Testis (tissue), 2 donors: ENCODE measurements at regions not wholly inside any gene's neighbourhood (a gene's known extent, or its start where the extent isn't known, plus 50 kb on each side); places are given as distances from the start of the nearest gene placed in this dataset.

Experiments used
- DNase-seq: peaks from one replicate; pipeline ENCODE4 v3.0.0-alpha.2; 2019
- H3K27ac ChIP-seq, 2 donors: fragments of 200-600 bp; sonication (generic); one replicate each; pipeline ENCODE4 v1.5.1; 2019
- H3K27me3 ChIP-seq: fragments of 200-600 bp; sonication (generic); one replicate; pipeline ENCODE4 v1.5.1; 2019
- H3K36me3 ChIP-seq: fragments of 200-600 bp; sonication (generic); one replicate; pipeline ENCODE4 v1.5.1; 2017; ENCODE audit warnings: low read depth; ENCODE audit errors: missing control alignments
- H3K4me1 ChIP-seq: fragments of 200-600 bp; sonication (generic); one replicate; pipeline ENCODE4 v1.5.1; 2019
- H3K4me3 ChIP-seq, 2 donors: fragments of 200-600 bp; sonication (generic); one replicate each; pipeline ENCODE4 v1.5.1; 2017 to 2019
- H3K9me3 ChIP-seq: fragments of 200-600 bp; sonication (generic); one replicate; pipeline ENCODE4 v1.5.1; 2017
- POLR2A ChIP-seq: fragments of 450-650 bp; IDR thresholded peaks from one replicate; pipeline ENCODE4 v1.6.1; 2017; ENCODE audit warnings: antibody characterized with exemption, mild to moderate bottlenecking, moderate library complexity
- WGBS, 2 donors: methylation state at CpG; one replicate each; pipeline ENCODE4 v1.1.5; 2018; 5-methylcytosine and 5-hydroxymethylcytosine counted together
- intact Hi-C: fragments of 100-400 bp; cut with DNase I; formaldehyde crosslinking; loops from one replicate; pipeline ENCODE4 v1.15.1; 2023; ENCODE audit warnings: low total_unique reads
- TF ChIP-seq, protein P1 (sequence below), 3 experiments: fragments of 450-650 bp in 2 of 3; fragments of 200-600 bp in 1 of 3; sonication (generic) in 1 of 3; IDR thresholded peaks; one replicate each; pipeline ENCODE4 v1.5.1; 2016 to 2019; ENCODE audit warnings: antibody characterized with exemption in 3 of 3, mild to moderate bottlenecking in 2 of 3, moderate library complexity in 1 of 3

DNA sequence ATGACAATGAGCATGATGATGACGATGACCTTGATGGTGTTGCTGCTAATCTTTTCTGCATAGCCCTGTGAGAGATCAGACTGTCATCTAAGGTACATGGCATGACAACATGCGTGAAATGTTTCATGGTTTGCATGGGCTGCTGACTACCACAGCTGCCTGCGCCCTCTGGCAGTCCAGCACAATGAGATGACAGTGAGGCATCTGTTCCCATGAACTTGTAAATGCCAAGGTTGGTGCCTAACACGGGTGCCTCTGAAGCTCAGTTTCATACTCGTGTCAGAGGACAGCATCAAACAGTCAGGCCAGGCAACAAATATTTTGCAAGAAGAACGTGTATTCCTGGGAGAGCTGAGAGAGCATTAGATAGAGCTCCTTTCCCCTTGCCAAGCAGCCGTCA lies 122.0 kb upstream of the PRKCQ start:
- H3K9me3 ChIP-seq, result no peaks in the 10 kb centered on the region
- TF ChIP-seq, protein P1, sequence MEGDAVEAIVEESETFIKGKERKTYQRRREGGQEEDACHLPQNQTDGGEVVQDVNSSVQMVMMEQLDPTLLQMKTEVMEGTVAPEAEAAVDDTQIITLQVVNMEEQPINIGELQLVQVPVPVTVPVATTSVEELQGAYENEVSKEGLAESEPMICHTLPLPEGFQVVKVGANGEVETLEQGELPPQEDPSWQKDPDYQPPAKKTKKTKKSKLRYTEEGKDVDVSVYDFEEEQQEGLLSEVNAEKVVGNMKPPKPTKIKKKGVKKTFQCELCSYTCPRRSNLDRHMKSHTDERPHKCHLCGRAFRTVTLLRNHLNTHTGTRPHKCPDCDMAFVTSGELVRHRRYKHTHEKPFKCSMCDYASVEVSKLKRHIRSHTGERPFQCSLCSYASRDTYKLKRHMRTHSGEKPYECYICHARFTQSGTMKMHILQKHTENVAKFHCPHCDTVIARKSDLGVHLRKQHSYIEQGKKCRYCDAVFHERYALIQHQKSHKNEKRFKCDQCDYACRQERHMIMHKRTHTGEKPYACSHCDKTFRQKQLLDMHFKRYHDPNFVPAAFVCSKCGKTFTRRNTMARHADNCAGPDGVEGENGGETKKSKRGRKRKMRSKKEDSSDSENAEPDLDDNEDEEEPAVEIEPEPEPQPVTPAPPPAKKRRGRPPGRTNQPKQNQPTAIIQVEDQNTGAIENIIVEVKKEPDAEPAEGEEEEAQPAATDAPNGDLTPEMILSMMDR (IDR thresholded peaks at IDR 0.05), result no peak
- no peak for TF ChIP-seq POLR2A
- intact Hi-C loops, result no loop called here
- no peak overlapping the region for H3K27ac ChIP-seq
- DNase-seq, result no peak
- no peak overlapping the region for H3K4me3 ChIP-seq
- no peaks in the 10 kb centered on the region for H3K36me3 ChIP-seq
- no peaks in the 10 kb centered on the region for H3K27me3 ChIP-seq
- WGBS, 2 donors, result 73 to 87% methylated on average over 7 of the region's 7 CpGs
- H3K4me1 ChIP-seq, result no peaks in the 10 kb centered on the region

DNA sequence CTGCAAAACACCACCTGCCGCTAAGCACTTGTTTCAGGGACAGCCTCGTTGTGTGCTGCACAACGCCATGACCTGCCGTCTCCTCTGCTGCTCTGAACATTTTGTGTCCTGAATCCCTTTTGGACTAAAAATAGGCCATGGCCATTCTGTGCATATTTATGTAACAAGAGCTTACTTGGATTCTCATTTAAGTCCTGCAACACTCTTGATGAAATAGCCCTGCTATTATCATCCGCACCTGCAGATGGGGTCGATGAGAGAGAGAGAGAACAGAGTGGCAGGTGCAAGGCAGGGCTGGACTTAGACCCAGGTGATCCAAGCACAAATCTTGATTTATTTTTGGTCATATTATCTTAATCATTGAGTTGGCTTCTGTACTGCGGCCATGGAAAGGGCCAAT lies 121.2 kb upstream of the PRKCQ start:
- TF ChIP-seq, protein P1 (IDR thresholded peaks at IDR 0.05), result no peak
- no peak for TF ChIP-seq POLR2A
- DNase-seq, result no peak
- Histone ChIP-seq H3K9me3 (no peaks in the 10 kb centered on the region), H3K36me3 (no peaks in the 10 kb centered on the region), H3K27me3 (no peaks in the 10 kb centered on the region), H3K4me3 (no peak overlapping the region), H3K27ac (no peak overlapping the region), H3K4me1 (no peaks in the 10 kb centered on the region)
- intact Hi-C loops, result no loop called here
- 71% methylated on average over 7 of the region's 7 CpGs for WGBS, 2 donors

DNA sequence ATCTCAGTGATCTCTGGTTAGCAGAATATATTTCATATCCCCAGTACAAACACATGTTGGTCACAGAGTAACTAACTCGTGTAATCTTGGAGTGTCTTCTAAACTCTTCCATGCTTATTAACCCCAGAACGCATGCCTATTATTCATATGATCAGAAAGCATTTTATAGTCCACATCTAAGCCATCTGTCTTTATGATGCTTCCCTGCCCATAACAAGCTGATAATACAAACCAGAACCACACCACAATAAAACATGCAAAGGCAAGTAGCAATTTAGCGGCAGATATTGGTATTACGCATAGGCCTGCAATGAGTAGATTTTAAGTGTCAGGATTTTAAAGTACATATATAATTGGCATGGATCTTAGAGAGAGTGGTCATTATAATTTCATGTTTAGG lies 120.0 kb upstream of the PRKCQ start:
- TF ChIP-seq POLR2A, result no peak
- TF ChIP-seq, protein P1 (IDR thresholded peaks at IDR 0.05), result no peak
- Histone ChIP-seq H3K9me3 (no peaks in the 10 kb centered on the region), H3K27ac (no peak overlapping the region), H3K36me3 (no peaks in the 10 kb centered on the region), H3K4me1 (no peaks in the 10 kb centered on the region), H3K27me3 (no peaks in the 10 kb centered on the region), H3K4me3 (no peak overlapping the region)
- WGBS, 2 donors, result 82 to 85% methylated on average over 4 of the region's 4 CpGs
- no peak for DNase-seq
- intact Hi-C loops, result no loop called here

DNA sequence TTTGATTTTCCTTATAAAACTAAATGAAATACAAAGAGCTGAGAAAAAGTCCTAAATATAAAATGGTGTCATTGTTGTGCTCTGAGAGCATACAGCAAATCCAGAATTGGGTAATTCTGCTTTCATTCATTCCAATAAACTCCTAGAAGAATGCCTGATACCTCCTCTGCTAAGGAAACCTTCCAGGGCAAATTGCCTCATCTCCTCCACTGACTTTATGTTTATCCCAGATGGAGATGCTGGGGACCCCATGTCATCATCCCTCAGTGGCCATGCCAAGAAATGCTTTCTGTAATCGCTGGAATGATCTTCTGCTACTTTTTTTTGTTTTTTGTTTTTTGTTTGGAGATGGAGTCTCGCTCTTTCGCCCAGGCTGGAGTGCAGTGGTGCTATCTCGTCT lies 119.3 kb upstream of the PRKCQ start:
- Histone ChIP-seq H3K27me3 (no peaks in the 10 kb centered on the region), H3K4me1 (no peaks in the 10 kb centered on the region), H3K4me3 (no peak overlapping the region), H3K36me3 (no peaks in the 10 kb centered on the region), H3K9me3 (no peaks in the 10 kb centered on the region), H3K27ac (no peak overlapping the region)
- no peak for DNase-seq
- intact Hi-C loops, result no loop called here
- WGBS, 2 donors, result 78% methylated on average over 4 of the region's 4 CpGs
- TF ChIP-seq, protein P1 (IDR thresholded peaks at IDR 0.05), result no peak
- no peak for TF ChIP-seq POLR2A

DNA sequence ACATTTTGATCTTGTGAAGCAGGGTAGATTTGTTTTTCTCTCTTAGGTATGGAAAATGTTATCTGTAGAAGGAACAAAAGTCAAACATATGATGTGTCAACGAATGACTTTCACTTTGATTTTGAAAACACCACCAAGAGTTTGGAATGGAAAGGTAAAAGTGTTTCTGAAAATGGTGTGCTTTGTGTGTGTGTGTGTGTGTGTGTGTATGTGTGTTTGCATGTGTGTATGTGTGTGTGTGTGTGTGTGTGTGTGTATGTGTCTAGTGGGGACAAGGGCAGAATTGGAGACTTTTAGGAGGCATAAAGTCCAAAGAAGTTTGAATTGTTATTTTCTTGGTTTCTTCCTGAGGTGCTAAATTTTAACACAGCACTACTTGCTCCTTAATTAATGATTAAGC lies 115.4 kb upstream of the PRKCQ start:
- H3K9me3 ChIP-seq, result no peaks in the 10 kb centered on the region
- TF ChIP-seq POLR2A, result no peak
- TF ChIP-seq, protein P1 (IDR thresholded peaks at IDR 0.05), result no peak
- H3K4me1 ChIP-seq, result no peaks in the 10 kb centered on the region
- no peaks in the 10 kb centered on the region for H3K36me3 ChIP-seq
- no peak overlapping the region for H3K4me3 ChIP-seq
- H3K27ac ChIP-seq, result no peak overlapping the region
- H3K27me3 ChIP-seq, result no peaks in the 10 kb centered on the region
- intact Hi-C loops, result no loop called here
- WGBS, 2 donors, result 90 to 94% methylated on average over 1 of the region's 1 CpG
- no peak for DNase-seq
